GM21360 (cell line): ENCODE measurements at regions not wholly inside any gene's neighbourhood (a gene's known extent, or its start where the extent isn't known, plus 50 kb on each side); places are given as distances from the start of the nearest gene placed in this dataset.

Experiments used
- ATAC-seq: cut with Tn5 transposase; IDR thresholded peaks from one replicate; pipeline ENCODE4 v1.9.1; 2021; ENCODE audit warnings: mild to moderate bottlenecking, moderate library complexity; ENCODE audit not compliant: unreplicated experiment

DNA sequence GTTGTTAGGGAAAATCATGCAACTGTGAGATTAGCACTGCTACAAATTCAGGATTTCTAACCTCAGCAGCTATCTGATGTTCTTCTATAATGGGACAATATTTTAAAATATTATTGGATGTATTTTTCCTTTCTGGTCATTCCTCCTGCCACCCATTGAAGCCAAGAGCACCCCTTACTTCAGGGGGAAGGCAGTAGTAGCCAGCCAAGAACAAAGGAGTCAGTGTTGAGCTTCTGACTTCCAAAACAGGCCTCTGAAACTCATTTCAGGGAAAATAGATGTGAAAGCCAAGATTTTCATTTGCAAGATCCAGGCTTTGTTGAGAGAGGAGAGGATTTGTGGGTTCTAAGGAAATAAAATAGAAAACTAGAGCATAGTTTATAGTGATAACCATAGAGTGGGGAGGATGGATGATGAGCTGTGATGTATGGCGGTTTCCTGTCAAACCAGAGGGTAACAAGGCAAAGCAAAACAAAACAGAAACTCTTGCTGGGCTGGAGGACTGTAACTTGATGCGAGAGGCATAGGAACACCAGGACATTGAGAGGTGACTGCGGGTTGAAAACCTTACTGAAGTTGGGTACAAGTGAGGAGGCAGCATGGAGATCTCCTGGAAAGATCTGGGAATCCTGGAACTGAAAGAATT, 173.7 kb upstream of the LEF1 start:
- ATAC-seq = no peak

DNA sequence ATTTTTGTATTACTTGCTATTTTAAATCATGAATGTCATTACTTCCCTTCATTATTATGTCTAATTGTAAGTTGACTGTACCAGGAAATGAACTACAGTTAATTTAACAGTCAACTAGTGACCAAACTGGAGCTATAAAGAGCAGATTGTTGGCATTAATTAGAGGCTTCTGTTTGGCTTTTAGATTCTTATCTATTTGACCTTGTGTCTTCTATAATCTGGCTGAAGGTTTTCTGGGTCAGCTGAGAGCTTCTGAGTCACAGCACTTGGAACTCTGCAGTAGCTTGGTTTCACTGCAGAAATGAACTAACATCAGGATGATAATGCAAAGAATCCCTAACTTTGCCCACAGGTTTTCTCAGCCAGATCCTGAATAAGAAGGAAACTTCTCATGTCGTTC, 169.2 kb upstream of the LEF1 start:
- no peak for ATAC-seq

- no peak for ATAC-seq
Observed at GRCh38 chr4:108336076-108336475, 167.3 kb upstream of the LEF1 start.

GRCh38 chr4:108335081-108335480, 166.3 kb upstream of the LEF1 start:
- no peak for ATAC-seq

- ATAC-seq = no peak
Observed at GRCh38 chr4:108334031-108334430, 165.3 kb upstream of the LEF1 start.

DNA sequence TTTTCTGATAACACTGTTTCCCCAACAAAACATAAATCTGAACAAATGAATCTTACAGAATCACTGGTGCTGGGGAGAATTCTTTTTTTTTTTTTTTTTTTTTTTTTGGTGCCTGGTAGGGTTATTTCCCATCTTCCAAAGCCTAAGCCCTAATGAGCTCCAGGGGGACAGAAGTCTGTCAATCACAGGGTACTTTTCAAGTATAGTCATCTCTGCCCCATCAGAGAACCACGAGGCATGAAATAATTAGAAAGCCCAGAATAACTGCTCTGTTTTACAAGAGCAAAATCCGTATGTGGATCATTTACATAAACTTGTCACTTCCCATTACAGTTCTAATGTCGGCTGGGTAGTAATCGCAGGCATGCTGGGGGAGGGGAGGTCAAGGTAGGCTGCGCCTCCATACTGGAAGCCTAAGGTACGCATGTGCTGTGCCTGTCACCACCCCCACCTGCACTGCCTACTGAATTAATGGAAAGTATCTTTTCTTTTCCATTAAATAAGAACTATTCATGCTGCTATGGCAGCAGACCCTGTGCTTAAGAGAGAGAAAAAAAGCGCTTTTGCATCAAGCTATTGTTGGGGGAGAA, 164.7 kb upstream of the LEF1 start:
- ATAC-seq = no peak

- ATAC-seq = no peak
Observed at GRCh38 chr4:108331905-108332632, 163.3 kb upstream of the LEF1 start.

- no peak for ATAC-seq
Observed at GRCh38 chr4:108328383-108328732, 159.6 kb upstream of the LEF1 start.

DNA sequence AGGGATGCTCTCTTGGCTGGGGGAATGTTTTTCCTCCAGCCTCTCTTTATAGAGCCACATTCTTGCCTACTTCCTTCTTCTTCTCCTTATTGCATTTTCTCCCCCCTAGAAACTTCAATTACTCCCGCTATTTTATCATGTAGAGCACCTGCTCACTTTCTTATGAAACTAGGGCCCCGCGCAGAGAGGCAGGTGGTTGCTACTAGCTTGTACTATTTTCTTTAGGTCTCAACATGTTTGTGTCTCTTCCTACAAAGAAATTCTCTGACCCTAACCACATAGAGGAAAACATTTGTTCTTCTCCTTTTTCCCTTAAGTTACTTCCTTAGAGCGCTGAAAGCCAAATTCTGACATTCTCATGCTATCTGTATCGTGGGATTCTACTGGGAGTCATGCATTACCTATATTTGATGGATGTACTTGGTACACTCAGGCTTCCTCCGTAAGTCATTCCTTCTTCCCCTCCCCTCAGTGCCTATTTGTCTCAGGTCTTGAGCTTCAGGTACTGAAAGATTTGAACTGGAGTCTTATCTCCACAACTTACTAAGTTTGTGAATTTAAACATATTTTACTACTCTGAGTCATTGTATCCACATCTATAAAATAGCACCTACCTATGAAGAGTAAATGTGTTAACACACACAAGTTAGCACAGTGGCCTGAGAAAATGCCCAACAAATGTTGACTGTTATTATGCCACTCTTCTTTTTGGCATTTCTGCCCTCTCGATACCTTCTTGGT, 159.1 kb upstream of the LEF1 start:
- no peak for ATAC-seq

GRCh38 chr4:108325561-108325960, 156.8 kb upstream of the LEF1 start:
- ATAC-seq = no peak

DNA sequence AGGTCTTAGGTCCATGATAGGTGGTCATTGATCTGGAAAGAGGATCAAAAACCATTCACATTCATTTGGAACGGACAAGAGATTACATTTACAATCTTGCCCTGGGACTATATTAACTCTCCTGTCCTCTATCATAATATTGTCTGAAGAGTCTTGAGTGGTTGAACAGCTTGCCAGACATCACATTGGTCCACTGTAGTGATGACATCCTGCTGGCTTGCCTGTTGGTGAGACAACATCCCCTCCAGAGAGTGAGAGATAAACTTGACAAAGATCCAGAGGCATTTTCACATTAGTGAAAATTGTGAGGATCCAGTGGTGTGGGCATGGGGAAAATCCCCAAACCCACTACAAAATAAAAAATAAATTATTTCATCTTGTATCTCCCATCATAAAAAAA, 155.7 kb upstream of the LEF1 start:
- no peak for ATAC-seq

GRCh38 chr4:108322497-108322896, 153.8 kb upstream of the LEF1 start:
- ATAC-seq = no peak

- ATAC-seq = no peak
Observed at GRCh38 chr4:108320061-108320460, 151.3 kb upstream of the LEF1 start.

GRCh38 chr4:108317377-108317776, 148.6 kb upstream of the LEF1 start:
- ATAC-seq = no peak

DNA sequence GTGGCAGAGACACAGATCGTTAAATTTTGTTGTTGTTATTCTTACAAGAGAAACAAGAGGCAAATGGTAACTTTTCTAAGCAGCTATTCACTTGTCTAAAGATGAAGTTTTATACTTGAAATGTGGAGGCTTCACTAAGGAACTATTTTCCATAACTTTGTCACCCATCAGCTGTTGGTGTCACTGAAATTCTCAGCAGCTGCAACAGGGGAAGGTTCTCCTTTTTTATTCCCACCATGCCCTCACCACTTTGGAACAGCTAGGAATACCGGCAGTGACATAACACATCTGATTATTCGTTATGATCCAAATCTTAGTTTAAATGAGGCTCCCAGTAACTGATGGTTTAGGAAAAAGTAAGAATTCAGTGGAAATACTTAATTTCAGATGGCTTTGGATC, 147.0 kb upstream of the LEF1 start:
- no peak for ATAC-seq

GRCh38 chr4:108314900-108315589, 146.3 kb upstream of the LEF1 start:
- no peak for ATAC-seq

DNA sequence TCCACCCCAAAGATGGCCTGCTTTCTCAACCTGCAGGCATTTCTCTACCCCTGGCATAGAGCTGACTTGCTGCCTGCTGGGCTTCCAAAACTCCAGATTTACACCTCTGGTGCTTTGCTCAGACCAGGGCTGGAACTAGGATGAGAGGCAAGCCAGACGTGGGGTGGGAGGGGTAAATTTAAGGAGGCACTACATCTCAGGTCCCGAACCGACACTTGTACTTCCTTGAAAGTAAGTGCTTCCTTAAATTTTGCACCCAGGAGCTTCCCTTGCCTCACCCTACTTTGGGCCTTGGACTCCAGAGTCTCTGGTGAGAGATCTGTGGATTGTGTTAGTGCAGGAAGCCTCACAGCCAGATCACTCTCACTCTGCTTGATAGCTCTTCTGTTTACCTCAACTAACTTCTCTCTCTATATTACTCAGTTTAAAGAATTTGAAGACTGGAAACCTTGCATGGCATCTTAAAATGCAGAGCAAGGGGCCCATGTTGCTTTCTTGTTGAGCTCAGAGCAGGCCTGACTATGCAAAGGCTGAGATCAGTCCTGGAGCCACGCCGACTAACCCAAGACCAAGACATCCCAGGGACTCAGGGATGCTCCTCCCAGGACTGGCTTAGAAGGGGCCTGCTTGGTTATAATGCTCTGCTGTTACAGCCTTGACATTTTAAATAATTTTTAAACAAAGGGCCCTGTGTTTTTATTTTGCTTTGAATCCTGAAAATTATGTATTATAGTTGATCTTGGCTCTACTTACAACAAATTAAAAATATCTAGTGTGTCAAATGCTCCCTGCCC, 145.0 kb upstream of the LEF1 start:
- ATAC-seq = no peak

- no peak for ATAC-seq
Observed at GRCh38 chr4:108311313-108311712, 142.6 kb upstream of the LEF1 start.

DNA sequence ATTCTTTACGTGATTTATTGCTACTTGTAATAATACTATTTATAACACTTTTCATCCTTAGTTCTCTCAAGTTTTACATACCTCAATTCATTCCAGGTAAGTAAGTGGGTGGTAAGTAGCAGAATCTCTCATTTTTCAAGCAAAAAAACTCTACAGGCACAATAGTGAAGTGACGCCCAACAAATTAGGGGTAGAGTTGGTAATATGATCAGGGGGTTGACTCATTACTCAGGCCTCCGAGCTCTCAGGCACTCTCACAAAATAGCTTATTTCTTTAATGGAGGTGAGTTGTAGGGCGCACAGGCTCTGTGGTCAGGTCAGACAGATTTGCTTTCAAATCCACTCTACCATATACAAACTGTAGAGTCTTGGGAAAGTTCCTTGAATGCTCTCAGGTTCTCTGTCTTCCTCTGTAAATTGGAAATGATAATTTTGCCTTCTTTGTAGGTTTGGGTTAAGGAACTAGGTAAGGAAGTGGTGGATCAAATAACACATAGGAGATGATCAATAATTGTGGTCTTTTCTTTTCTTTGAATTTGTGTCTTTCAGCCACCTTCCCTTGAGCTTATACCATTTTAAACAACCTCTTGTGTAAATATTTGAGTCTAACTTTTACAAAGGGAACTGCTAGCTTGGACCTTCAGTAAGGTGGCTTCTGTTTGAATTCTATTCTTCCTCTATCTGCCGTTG, 134.9 kb upstream of the LEF1 start:
- ATAC-seq = no peak
